Coronary artery (tissue), 2 donors: ENCODE measurements at regions not wholly inside any gene's neighbourhood (a gene's known extent, or its start where the extent isn't known, plus 50 kb on each side); places are given as distances from the start of the nearest gene placed in this dataset.
"Not testable (repeated sequence)": the region's sequence is repeated elsewhere in the genome, so short reads cannot be mapped to it uniquely, and the experiment has no call there.

Source experiments
- DNase-seq: peaks from one replicate; pipeline ENCODE4 v3.0.0-alpha.2; 2017; ENCODE audit warnings: low spot score
- H3K27ac ChIP-seq, 2 donors: fragments of 200-600 bp; sonication (generic); one replicate each; pipeline ENCODE4 v1.5.1; 2016 to 2019
- H3K4me3 ChIP-seq: fragments of 200-600 bp; sonication (generic); 2 replicates; pipeline ENCODE4 v1.5.1; 2016; ENCODE audit warnings: mild to moderate bottlenecking, moderate library complexity
- TF ChIP-seq, protein P1 (sequence below): fragments of 200-600 bp; sonication (generic); IDR thresholded peaks from one replicate; pipeline ENCODE4 v1.5.1; 2019; ENCODE audit warnings: antibody characterized with exemption

DNA sequence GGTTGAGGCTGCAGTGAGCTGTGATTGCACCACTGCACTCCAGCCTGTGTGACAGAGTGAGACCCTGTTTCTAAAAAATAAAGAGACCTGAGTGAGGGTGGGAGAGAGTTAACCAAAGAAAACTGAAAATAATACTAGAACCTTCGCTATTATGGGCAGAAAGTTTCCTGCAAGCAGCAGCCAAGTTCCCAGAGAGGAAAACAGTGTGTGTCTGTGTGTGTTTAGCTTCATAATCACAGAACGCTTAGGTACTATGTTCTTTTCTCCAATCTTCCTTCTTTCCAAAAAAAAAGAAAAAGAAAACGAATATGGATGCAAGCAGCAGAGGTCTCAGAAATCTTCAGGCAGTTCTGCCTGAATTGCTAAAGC lies 170.0 kb downstream of the LY86 start:
- H3K27ac ChIP-seq = peak overlapping the region in 1 of 2 donors; percentile 1
- TF ChIP-seq, protein P1, sequence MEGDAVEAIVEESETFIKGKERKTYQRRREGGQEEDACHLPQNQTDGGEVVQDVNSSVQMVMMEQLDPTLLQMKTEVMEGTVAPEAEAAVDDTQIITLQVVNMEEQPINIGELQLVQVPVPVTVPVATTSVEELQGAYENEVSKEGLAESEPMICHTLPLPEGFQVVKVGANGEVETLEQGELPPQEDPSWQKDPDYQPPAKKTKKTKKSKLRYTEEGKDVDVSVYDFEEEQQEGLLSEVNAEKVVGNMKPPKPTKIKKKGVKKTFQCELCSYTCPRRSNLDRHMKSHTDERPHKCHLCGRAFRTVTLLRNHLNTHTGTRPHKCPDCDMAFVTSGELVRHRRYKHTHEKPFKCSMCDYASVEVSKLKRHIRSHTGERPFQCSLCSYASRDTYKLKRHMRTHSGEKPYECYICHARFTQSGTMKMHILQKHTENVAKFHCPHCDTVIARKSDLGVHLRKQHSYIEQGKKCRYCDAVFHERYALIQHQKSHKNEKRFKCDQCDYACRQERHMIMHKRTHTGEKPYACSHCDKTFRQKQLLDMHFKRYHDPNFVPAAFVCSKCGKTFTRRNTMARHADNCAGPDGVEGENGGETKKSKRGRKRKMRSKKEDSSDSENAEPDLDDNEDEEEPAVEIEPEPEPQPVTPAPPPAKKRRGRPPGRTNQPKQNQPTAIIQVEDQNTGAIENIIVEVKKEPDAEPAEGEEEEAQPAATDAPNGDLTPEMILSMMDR = no peak
- no peak overlapping the region for H3K4me3 ChIP-seq
- DNase-seq = no peak

DNA sequence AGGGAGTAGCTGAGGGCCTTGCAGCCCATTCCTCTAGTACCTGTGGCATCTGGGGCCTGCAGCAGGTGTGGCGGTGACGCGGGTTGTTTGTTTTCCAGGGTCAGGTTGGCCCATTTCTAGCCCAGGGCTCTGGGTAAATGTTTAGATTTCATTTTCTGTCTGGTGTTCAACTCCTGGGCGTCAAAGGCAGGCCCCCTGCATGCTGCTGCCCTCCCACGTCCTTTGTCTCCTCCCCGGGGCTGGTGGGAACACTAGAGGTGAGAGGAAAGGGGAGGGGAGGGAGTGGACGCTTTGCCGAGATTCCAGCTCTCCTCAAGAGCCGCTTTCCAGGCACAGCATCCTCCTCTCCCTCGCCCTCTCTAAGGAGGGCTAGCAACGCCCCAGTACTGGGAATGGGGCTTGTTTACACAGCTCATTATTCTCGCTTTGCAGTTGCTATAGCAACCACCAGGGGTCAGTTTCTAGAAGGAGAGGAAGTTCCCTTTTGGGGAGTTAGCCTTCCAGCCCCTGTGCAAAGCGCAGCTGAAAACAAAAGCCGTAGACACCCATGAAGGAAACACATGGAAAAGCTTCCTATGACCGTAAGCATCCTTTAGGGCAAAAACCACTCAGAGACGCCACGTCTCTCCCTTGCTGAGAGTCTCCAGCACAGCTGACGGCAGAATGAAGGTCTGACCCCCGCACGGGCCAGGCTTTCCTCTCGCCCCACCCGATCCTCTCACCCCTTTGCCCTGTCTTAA lies 170.6 kb downstream of the LY86 start:
- H3K4me3 ChIP-seq = peak overlapping the region; percentile 41
- TF ChIP-seq, protein P1 = peak; percentile 24
- peak overlapping the region in 1 of 2 donors; percentile 1 for H3K27ac ChIP-seq
- DNase-seq = no peak

DNA sequence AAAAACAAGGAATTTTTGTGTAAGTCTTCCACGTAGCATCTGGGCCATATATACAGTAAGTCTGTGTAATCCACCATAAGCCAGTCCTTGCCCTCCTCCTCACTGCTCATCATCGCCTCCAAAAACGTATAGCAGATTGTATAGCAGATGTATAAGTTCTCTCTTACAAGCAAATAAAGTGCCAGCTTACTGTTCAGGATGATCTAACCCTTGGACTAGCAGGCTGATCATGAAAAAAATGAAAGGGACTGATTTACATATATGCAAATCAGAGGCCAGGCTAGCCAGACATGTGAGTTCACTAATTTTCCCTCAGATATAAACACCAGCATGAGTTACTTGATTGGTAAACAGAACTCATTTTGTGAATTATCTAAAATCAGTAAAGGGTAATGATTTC lies 171.5 kb downstream of the LY86 start:
- DNase-seq = no peak
- H3K27ac ChIP-seq = no peak overlapping the region
- no peak overlapping the region for H3K4me3 ChIP-seq
- TF ChIP-seq, protein P1 = no peak

DNA sequence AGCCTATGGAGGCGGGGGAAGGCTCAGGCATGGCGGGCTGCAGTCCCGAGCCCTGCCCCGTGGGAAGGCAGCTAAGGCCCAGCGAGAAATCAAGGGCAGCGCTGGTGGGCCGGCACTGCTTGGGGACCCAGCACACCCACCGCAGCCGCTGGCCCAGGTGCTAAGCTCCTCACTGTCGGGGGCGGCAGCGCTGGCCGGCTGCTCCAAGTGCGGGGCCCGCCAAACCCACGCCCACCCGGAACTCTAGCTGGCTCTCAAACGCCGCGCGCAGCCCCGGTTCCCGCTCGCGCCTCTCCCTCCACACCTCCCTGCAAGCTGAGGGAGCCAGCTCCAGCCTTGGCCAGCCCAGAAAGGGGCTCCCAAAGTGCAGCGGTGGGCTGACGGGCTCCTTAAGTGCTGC lies 174.0 kb downstream of the LY86 start:
- not testable (repeated sequence) for DNase-seq, H3K27ac ChIP-seq, H3K4me3 ChIP-seq

DNA sequence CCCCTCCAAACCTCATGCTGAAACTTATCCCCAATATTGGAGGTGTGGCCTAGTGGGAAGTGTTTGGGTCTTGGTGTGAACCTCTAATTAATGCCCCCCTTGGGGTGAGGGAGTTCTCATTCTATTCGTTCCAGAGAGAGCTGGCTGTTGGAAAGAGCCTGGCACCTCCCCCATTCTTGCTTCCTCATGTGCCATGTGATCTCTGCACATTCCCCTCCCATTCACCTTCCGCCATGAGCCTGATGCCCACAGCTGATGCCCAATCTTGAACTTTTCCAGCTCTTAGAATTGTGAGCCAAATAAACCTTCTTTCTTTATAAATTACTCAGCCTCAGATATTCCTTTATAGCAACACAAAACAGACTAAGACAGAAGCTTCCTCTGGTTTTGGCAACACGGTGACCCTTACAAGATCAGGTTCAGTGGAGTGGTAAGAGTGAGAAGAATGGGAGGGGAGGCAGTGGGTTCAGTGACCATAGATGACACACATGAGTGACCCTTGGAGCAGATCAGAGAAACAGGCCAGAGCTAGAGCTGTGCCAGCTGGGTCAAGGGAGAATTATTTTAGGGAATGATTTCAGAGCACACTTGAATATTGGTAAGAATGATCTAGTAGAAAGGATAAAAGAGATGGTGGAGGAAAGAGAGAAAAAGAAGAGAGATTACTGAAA lies 176.4 kb downstream of the LY86 start:
- no peak overlapping the region for H3K27ac ChIP-seq
- no peak overlapping the region for H3K4me3 ChIP-seq
- TF ChIP-seq, protein P1 = no peak
- DNase-seq = no peak

DNA sequence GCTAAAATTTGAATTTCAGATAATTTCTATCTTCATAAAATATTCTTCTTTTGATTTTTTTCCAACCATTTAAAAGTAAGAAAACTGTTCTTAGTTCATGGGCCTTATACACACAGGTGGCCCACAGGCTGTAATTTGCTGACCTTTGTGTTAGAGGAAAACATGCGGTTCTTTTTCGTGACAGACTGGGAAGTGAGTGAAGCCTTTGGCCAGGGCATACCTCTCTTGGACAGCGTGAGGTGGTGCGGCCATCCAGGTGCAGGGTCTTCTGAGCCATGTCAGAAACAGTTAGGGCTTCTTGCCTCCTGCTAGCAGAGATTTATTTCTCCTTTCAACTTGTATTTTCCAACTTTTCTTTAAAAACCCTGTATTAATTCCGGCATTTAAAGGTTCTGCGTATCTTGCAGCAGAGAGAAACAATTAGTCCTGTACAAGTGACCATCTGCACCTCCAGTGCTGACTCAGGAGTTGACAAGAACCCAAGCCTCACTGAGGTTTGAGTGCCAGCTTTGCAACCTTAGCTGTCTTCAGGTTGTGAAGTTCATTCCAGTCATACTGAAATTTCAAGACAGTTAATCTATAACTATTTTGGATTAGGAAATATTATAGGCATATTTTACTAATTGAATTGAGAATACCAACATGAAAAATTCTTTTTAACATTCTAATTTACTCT lies 177.8 kb downstream of the LY86 start:
- Histone ChIP-seq H3K27ac (no peak overlapping the region), H3K4me3 (no peak overlapping the region)
- no peak for DNase-seq
- TF ChIP-seq, protein P1 = no peak

DNA sequence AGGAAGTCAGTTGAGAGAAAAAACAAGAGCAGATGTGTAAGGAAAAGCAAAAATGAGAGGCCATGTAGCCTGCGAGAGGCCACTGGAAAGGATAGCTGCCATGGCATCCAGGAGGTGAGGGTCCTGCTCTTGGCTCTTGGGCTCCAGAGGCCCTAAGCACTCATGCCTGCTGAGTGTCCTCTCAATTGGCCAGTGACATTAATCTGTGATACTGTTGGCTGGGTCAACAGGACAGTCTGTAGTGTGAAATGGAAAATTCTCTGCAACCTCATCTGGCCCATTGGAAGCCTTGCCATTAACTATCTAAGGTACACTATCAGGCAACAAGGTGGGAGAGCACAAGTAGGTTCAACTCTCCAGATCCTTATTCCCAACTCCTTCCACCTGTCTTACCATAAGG lies 180.9 kb downstream of the LY86 start:
- no peak overlapping the region for H3K27ac ChIP-seq
- H3K4me3 ChIP-seq = no peak overlapping the region
- no peak for DNase-seq
- TF ChIP-seq, protein P1 = no peak
